Panc1 (cell line): ENCODE measurements at regions not wholly inside any gene's neighbourhood (a gene's known extent, or its start where the extent isn't known, plus 50 kb on each side); places are given as distances from the start of the nearest gene placed in this dataset.

Experiments
- POLR2AphosphoS5 ChIP-seq: IDR thresholded peaks from 2 replicates; pipeline ENCODE4 v1.6.1; 2012; ENCODE audit warnings: mild to moderate bottlenecking, low read depth, low read length, moderate library complexity
- SIN3A ChIP-seq: IDR thresholded peaks from 2 replicates; pipeline ENCODE4 v1.6.1; 2012; ENCODE audit warnings: low read depth, mild to moderate bottlenecking, low read length, moderate library complexity, borderline replicate concordance; ENCODE audit not compliant: insufficient read depth
- TF ChIP-seq, protein P1 (sequence below): fragments of 450-650 bp; IDR thresholded peaks from 2 replicates; pipeline ENCODE4 v1.5.1; 2017; ENCODE audit warnings: mild to moderate bottlenecking
- TF ChIP-seq, protein P2 (sequence below), 2 experiments: IDR thresholded peaks; 2 replicates each; pipeline ENCODE4 v1.6.1; 2011 to 2012; ENCODE audit warnings: low read depth in 2 of 2, control low read depth in 1 of 2, low read length in 1 of 2, mild to moderate bottlenecking in 1 of 2, moderate library complexity in 1 of 2; ENCODE audit not compliant: insufficient read depth in 1 of 2

DNA sequence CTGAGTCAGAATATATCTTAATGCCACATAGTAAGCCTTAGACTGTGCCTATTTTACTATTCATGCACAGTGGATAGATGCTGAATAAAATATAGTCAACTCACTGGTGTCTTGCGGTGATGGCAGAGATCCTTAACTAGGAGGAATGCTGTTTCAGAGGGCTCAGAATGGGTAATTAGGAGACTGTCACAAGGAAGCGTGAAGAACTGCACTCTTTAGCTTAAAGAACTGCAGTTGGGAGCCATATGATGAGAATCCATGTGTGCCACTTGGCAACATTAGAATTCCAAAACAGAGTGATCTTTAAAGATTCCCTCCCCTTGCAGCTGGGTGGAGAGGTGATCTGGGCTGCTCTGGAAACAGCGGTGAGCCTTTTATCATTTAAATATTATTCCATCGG lies 357.6 kb downstream of the MCTP2 start:
- TF ChIP-seq, protein P1, sequence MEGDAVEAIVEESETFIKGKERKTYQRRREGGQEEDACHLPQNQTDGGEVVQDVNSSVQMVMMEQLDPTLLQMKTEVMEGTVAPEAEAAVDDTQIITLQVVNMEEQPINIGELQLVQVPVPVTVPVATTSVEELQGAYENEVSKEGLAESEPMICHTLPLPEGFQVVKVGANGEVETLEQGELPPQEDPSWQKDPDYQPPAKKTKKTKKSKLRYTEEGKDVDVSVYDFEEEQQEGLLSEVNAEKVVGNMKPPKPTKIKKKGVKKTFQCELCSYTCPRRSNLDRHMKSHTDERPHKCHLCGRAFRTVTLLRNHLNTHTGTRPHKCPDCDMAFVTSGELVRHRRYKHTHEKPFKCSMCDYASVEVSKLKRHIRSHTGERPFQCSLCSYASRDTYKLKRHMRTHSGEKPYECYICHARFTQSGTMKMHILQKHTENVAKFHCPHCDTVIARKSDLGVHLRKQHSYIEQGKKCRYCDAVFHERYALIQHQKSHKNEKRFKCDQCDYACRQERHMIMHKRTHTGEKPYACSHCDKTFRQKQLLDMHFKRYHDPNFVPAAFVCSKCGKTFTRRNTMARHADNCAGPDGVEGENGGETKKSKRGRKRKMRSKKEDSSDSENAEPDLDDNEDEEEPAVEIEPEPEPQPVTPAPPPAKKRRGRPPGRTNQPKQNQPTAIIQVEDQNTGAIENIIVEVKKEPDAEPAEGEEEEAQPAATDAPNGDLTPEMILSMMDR: no peak
- TF ChIP-seq POLR2AphosphoS5: no peak
- TF ChIP-seq, protein P2, sequence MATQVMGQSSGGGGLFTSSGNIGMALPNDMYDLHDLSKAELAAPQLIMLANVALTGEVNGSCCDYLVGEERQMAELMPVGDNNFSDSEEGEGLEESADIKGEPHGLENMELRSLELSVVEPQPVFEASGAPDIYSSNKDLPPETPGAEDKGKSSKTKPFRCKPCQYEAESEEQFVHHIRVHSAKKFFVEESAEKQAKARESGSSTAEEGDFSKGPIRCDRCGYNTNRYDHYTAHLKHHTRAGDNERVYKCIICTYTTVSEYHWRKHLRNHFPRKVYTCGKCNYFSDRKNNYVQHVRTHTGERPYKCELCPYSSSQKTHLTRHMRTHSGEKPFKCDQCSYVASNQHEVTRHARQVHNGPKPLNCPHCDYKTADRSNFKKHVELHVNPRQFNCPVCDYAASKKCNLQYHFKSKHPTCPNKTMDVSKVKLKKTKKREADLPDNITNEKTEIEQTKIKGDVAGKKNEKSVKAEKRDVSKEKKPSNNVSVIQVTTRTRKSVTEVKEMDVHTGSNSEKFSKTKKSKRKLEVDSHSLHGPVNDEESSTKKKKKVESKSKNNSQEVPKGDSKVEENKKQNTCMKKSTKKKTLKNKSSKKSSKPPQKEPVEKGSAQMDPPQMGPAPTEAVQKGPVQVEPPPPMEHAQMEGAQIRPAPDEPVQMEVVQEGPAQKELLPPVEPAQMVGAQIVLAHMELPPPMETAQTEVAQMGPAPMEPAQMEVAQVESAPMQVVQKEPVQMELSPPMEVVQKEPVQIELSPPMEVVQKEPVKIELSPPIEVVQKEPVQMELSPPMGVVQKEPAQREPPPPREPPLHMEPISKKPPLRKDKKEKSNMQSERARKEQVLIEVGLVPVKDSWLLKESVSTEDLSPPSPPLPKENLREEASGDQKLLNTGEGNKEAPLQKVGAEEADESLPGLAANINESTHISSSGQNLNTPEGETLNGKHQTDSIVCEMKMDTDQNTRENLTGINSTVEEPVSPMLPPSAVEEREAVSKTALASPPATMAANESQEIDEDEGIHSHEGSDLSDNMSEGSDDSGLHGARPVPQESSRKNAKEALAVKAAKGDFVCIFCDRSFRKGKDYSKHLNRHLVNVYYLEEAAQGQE (IDR thresholded peaks at IDR 0.05; ENCODE audit: insufficient read depth in 1 of 2, low read depth in 2 of 2, low read length in 1 of 2): no peak
- no peak for TF ChIP-seq SIN3A
